Natural killer cell treated with Interleukin-12 subunit alpha and Interleukin-12 subunit beta and Interleukin-15 and Interleukin-18, amount 100 ng/mL, for 72 hours (primary cell): ENCODE measurements at regions not wholly inside any gene's neighbourhood (a gene's known extent, or its start where the extent isn't known, plus 50 kb on each side); places are given as distances from the start of the nearest gene placed in this dataset.
A peak's percentile ranks its signal among the peaks of the same experiment; 100 is the strongest.

ENCODE experiments used
- ATAC-seq, 2 donors: fragments of 150-1000 bp; cut with Tn5 transposase in 1 of 2; sonication (Bioruptor Pico), chemical (Tn5 transposase) in 1 of 2; 2 replicates each; pipeline ENCODE4 v1.10.0; 2021
- DNase-seq: peaks from one replicate; pipeline ENCODE4 v3.0.0; 2022; ENCODE audit warnings: low spot score
- H3K27ac Mint-ChIP-seq, 2 donors: 1 replicate in 1 of 2; 2 replicates in 1 of 2; pipeline ENCODE4 v1.8.0; 2022; ENCODE audit warnings: mixed read lengths in 2 of 2, mild to moderate bottlenecking in 1 of 2, moderate library complexity in 1 of 2
- H3K27me3 Mint-ChIP-seq, 2 donors: 1 replicate in 1 of 2; 2 replicates in 1 of 2; pipeline ENCODE4 v1.8.0; 2022; ENCODE audit warnings: mixed read lengths in 2 of 2
- H3K36me3 Mint-ChIP-seq: one replicate; pipeline ENCODE4 v1.8.0; 2022; ENCODE audit warnings: mixed read lengths
- H3K4me1 Mint-ChIP-seq, 2 donors: 1 replicate in 1 of 2; 2 replicates in 1 of 2; pipeline ENCODE4 v1.8.0; 2022; ENCODE audit warnings: low read depth in 2 of 2, mixed read lengths in 2 of 2, mild to moderate bottlenecking in 1 of 2
- H3K4me3 Mint-ChIP-seq: one replicate; pipeline ENCODE4 v1.8.0; 2022; ENCODE audit warnings: mixed read lengths
- H3K9me3 Mint-ChIP-seq: 2 replicates; pipeline ENCODE4 v1.8.0; 2022; ENCODE audit warnings: mixed read lengths

DNA sequence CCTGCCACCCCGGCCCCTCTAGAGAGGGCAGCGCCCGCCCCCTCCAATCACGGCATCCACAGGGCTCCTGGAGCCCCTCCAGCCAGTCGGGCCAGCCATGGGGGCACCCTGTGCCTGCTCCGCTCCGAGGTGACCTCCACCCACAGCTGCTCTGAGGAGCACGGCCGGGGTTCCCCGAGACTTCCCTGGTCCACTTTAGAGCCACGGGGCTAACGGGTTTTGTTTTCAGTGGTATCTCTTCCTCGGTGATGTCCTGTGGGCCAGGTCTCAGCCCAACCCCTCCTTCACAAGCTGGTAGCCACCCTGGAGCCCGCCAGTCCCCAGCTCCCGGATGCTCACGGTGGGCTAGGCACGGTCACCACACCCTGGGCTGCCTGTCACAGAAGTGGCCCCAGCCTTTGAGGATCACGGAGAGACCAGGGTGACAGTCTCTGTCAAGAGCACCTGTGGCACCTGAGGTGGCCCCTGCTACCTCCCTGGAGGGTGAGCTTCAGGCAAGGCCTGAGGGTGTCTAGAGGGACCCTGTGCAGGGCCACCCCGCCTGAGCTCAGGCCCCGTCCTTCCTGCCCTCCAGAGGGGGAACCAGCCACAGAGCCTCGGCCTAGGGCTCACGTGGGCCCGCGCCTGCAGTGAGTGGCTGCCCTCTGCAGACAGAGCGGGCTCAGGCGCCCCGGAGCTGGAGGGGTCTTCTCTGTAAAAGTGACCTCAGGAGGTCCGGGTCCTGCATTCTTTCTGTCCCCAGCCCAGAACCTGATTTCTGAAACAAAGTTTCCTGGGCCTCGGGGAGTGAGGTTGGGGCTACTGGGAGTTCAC, 146.0 kb upstream of the C14orf180 start:
- DNase-seq (no peak), ATAC-seq (no peak)
- Mint-ChIP-seq H3K4me3 (no peak overlapping the region), H3K27me3 (peaks cover 0 to 2% of the 10 kb centered on the region in 2 donors), H3K36me3 (no peaks in the 10 kb centered on the region), H3K27ac (no peak overlapping the region), H3K4me1 (no peaks in the 10 kb centered on the region), H3K9me3 (no peaks in the 10 kb centered on the region)

DNA sequence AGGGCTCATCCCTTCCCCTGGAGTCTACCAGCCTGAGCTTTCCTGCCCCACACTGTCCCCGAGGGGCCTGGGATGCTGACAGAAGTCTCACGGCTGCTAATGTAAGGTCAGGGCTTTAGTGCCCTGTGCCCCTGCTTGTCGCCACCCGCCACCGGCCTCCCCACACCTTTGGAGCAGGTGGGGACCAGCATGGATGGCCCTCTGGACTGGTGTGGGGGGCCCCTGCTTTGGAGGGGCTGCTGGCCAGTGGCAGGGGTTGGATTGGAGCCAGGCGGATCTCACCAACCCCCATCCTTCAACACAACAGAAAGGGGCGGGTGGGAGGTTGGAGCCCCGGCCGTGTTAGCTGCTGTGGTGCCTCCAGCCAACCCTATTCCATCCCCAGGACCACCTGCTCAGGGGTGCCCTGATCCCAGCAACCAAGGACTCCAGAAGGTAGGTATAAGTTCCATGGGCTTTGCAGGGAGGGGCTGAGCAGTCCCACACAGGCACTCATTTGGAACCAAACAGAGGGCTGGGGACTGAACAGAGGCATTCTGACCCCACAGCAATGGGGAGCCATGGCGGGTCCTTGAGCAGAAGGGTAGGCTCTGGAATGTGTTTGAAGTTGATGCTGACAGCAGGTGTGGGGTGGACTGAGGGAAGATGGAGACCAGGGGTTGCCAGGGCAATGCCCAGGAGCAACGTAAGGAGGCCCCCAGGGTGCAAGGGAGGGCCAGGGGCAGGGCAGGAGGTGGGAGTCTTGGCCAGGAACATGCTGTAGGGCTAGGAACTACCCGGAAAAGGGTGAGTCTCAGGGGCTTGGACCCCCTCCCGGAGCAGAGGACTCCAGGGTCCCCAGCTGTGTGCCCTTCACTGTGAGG, 145.1 kb upstream of the C14orf180 start:
- Mint-ChIP-seq H3K27me3 (peaks cover 0 to 2% of the 10 kb centered on the region in 2 donors), H3K27ac (no peak overlapping the region), H3K4me3 (no peak overlapping the region), H3K9me3 (no peaks in the 10 kb centered on the region), H3K36me3 (no peaks in the 10 kb centered on the region), H3K4me1 (no peaks in the 10 kb centered on the region)
- ATAC-seq, result no peak
- DNase-seq, result no peak

DNA sequence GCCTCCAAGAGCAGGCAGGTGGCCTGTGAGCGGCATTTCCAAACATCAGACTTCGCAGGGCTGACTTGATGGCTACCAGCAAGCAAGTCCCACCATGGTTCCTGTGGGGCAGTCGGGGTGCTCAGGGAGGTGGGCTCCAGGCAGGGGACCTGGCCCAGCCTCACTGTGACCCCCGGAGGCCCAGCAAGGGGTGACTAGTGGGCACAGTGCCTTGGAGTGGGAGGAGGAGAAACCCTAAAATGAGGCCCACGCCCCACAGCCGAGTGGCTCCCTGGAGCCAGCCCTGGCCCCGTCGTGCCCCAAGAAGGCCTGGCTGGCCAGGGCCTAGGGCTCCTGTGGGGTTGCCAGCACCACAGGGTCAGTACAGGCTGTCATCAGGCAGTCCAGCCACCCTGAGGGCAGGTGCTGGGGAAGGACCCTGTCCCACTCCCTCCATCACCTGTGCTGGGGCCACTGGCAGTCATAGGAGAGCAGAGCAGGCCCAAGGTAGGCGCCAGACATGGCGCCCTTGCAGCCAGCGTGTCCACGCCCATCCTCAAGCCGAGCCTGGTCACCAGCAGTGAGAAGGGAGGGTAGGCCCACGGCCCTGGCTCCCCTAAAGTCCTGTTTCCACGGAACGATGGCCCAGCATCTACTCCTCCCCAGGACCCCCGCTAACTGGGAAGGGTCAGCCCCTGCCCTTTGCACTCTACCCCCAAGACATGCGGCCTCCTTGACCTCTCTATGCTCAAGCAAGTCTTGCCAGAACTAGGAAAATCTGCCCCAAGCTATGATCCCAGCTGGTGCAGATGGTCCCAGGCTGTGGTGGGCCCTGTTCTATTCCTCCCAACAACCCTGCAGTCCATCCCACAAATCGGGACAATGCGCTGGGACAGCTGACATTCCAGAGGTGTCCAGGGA, 144.2 kb upstream of the C14orf180 start:
- Mint-ChIP-seq H3K27ac (no peak overlapping the region), H3K4me3 (no peak overlapping the region), H3K4me1 (no peaks in the 10 kb centered on the region), H3K9me3 (no peaks in the 10 kb centered on the region), H3K36me3 (no peaks in the 10 kb centered on the region), H3K27me3 (peaks cover 0 to 2% of the 10 kb centered on the region in 2 donors)
- no peak for ATAC-seq
- no peak for DNase-seq

DNA sequence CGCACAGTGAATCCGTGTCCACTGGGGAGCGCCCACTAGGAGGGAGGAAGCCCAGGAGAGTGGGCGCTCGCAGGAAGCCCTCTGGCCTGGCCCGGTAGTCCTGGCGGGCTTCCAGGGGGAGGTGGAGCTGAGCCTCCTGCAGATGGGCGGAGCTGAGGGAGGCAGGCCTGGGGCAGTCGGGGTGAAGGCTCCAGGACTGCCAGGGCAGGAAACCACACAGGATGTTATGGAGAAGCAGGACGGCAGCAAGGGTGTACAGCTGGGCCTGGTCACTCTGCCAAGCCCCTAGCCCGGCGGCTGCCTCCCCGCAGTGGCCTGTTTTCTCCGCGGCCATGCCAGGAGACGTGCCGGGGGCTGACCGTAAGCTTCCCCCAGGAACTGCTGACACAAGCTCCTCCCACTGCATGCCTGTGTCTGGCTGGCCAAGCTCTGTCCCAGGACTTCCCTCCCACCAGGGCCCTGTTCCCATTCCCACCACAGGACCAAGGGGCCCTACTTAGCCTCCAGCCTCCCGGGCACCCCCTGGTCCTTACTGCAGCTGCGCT, 143.4 kb upstream of the C14orf180 start:
- Mint-ChIP-seq H3K36me3 (no peaks in the 10 kb centered on the region), H3K27ac (no peak overlapping the region), H3K4me3 (no peak overlapping the region), H3K9me3 (no peaks in the 10 kb centered on the region), H3K4me1 (no peaks in the 10 kb centered on the region), H3K27me3 (no peaks in the 10 kb centered on the region)
- no peak for DNase-seq
- ATAC-seq, result peak in 1 of 2 donors; percentile 3

DNA sequence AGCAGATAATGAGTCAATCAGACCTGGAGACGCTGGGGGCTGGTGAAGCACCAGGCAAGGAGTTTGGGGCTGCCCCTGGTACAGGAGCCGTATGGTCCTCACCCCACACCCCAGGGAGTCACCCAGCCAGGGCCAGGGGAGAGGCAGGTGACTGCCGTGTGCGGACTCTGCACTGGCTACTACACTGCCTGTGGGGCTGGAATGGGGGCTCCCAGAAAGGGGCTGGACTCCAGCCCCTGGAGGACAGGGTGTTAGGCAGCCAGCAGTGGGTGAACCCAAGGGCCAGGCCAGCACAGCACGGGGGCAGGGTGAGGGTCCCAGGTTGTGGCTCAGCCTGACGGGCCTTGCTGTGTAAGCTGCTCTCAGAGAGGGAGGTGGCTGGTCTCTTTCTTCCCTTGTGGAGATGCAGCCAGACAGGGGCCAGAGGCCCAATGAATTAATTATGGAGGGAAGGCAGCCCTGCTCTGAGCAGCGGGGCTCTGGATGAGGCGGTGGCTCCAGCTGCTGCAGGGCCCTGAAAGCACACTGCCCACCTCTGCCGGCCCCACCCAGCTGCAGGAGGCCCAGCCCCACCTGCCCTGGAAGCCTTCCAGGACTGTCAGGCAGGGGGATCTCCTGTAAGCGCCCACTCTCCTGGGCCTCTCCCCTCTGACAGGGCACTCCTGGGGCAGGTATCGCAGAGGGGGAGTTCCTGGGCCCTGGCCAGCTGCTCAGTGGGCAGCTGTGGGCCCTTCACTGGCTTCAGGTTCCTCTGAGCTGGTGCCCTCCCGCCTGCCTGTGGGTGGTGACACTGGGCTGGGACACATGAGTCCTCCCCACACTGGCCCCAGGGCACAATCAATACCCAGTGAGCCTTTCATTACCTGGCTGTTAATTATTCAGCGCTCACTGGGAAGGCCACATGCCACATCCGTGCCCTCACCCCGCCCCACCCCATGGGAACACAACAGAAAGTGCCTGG, 142.5 kb upstream of the C14orf180 start:
- Mint-ChIP-seq H3K4me1 (no peaks in the 10 kb centered on the region), H3K27me3 (no peaks in the 10 kb centered on the region), H3K4me3 (no peak overlapping the region), H3K9me3 (no peaks in the 10 kb centered on the region), H3K27ac (no peak overlapping the region), H3K36me3 (no peaks in the 10 kb centered on the region)
- DNase-seq (no peak), ATAC-seq (no peak)

DNA sequence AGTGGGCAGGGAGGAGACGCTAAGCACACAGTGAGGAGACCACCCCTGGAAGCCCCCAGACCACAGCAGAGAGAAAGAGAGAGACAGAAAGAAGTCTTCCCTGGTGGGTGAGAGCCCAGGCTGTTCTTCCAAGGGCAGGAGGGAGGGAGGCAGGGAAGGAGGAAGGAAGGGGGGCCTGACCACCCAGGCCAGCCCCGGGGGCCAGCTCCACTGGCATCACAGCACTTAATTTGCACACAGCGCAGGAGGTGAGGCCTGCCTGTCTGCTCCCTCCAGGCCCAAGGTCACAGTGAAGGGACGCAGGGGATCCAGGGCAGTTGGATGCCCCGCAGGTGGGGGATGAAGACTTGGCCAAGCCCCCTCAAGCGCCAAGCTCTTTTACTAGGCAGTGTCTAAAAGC, 141.9 kb upstream of the C14orf180 start:
- no peaks in the 10 kb centered on the region for H3K27me3 Mint-ChIP-seq
- H3K4me3 Mint-ChIP-seq, result no peak overlapping the region
- DNase-seq, result no peak
- no peaks in the 10 kb centered on the region for H3K9me3 Mint-ChIP-seq
- no peaks in the 10 kb centered on the region for H3K4me1 Mint-ChIP-seq
- H3K27ac Mint-ChIP-seq, result no peak overlapping the region
- no peaks in the 10 kb centered on the region for H3K36me3 Mint-ChIP-seq
- ATAC-seq, result no peak

DNA sequence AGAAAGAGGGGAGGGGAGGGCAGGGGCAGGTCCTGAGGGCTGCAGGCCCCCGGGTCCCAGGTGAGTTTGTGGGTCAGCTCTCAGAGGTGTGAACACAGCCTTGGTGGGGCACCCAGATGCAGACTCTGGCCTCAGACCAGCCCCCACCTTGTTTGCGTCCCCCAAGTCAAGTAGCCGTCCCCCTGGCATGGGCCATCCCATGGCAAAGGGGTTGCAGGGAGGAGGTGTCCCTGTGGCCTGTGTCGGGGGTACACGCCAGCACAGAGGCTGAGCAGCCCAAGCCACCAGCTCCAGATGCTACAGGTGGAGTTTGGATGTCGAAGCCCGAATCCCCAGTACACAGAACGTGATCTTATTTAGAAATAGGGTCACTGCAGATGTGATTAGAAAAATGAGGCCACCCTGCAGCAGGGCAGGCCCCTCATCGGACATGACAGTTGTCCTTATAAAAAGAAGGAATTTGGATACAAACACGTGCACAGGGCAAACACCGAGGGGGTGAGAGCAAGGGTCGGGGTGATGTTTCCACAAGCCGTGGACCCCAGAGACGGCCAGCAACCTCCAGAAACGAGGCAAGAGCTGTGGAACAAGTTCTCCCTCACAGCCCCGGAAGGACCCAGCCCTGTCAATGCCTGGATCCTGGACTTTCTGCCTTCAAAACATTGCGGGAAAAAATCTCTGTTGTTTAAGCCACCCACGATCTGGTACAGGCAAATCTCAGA, 141.2 kb upstream of the C14orf180 start:
- H3K27ac Mint-ChIP-seq, result no peak overlapping the region
- H3K4me3 Mint-ChIP-seq, result no peak overlapping the region
- no peak for DNase-seq
- H3K27me3 Mint-ChIP-seq, result no peaks in the 10 kb centered on the region
- H3K36me3 Mint-ChIP-seq, result no peaks in the 10 kb centered on the region
- H3K4me1 Mint-ChIP-seq, result no peaks in the 10 kb centered on the region
- ATAC-seq, result no peak
- H3K9me3 Mint-ChIP-seq, result no peaks in the 10 kb centered on the region

DNA sequence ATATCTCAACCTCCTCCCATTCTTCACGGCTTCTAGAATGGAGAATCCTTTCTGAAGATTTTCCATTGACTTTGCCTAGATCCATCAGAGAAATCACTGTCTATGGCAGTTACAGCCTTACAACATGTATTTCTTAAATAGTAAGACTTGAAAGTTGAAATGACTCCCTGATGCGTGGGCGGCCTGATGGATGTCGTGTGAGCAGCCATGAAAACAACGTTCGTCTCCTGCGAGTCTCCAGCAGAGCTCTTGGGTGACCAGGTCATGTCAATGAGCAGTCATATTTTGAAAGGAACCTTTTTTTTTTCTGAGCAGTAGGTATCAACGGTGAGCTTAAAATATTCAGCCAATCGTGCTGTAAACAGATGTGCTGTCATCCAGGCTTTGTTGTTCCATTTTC, 139.9 kb upstream of the C14orf180 start:
- H3K27me3 Mint-ChIP-seq, result no peaks in the 10 kb centered on the region
- DNase-seq, result no peak
- peaks cover 5% of the 10 kb centered on the region in 2 donors for H3K4me1 Mint-ChIP-seq
- H3K4me3 Mint-ChIP-seq, result no peak overlapping the region
- ATAC-seq, result no peak
- no peak overlapping the region for H3K27ac Mint-ChIP-seq
- H3K36me3 Mint-ChIP-seq, result no peaks in the 10 kb centered on the region
- H3K9me3 Mint-ChIP-seq, result peaks cover 5% of the 10 kb centered on the region

DNA sequence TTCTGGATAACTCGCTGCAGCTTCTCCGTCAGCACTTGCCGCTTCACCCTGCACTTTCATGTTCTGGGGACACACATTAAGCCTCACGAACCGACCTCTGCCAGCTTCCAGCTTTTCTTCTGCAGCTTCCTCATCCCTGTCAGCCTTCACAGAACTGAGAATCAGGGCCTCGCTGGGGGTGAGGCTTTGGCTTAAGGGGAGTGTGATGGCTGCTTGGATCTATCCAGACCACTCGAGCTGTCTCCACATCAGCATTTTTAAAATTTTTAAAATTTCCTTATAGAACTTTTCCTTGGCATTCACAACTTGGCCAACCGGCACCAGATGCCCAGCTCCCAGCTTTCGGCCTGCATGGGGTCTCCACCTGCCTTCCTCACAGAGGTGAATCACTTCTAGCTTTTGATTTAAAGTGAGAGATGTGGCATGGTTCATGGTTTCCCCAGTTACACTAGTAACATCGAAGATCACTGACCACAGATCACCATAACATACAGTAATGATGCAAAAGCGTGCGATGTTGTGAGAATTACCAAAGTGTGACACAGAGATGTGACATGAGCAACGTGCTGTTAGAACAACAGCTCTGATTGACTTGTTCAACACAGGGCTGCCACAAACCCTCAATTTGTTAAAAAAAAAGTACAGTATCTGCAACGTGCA, 139.1 kb upstream of the C14orf180 start:
- H3K9me3 Mint-ChIP-seq, result peaks cover 5% of the 10 kb centered on the region
- no peak overlapping the region for H3K4me3 Mint-ChIP-seq
- peaks cover 5% of the 10 kb centered on the region in 2 donors for H3K4me1 Mint-ChIP-seq
- peaks cover 0 to 2% of the 10 kb centered on the region in 2 donors for H3K27me3 Mint-ChIP-seq
- no peak overlapping the region for H3K27ac Mint-ChIP-seq
- ATAC-seq, result no peak
- no peak for DNase-seq
- H3K36me3 Mint-ChIP-seq, result no peaks in the 10 kb centered on the region

DNA sequence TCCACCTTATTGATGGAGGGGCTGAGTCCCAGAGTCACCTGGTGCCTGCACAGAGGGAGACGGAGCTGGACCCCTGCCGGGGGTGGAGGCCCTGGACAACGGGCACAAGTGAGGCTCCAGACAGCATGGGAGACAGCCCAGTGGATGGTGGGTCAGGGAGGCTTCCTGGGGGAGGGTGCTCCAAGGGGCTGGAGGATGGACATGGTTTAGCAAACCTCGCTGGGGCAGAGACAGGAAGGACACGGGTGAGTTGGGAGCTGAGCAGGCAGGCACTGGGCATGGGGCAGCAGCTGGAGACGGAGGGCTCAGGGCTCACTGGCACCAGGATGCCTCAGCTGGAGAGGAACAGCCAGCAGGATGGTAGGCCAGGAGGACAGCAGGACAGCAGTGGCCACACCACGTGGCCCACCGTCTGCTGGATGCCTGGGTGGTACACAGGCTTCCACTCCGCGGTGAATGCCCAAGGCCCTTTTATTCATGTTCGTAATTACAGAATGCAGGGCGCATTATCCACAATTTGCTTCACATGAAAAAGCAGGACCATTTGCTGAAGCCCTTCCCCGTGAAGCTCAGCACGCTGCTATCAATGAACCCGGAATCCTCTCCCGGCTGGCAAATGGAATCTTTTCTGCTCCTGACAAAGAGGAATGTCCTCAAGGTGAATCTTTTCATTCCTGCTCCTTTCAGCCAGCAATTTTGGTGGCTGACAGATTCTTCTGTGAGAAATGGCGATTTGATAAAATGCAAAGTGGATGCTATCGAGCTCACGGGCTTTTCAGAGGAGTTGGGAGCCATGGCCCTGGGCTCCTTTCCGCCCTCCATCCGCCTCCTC, 138.1 kb upstream of the C14orf180 start:
- Mint-ChIP-seq H3K27me3 (peaks cover 3 to 6% of the 10 kb centered on the region in 2 donors), H3K36me3 (no peaks in the 10 kb centered on the region), H3K4me1 (peaks cover 5% of the 10 kb centered on the region in 2 donors), H3K27ac (no peak overlapping the region), H3K9me3 (peaks cover 5% of the 10 kb centered on the region), H3K4me3 (no peak overlapping the region)
- DNase-seq (no peak), ATAC-seq (peak in 1 of 2 donors; percentile 14)

DNA sequence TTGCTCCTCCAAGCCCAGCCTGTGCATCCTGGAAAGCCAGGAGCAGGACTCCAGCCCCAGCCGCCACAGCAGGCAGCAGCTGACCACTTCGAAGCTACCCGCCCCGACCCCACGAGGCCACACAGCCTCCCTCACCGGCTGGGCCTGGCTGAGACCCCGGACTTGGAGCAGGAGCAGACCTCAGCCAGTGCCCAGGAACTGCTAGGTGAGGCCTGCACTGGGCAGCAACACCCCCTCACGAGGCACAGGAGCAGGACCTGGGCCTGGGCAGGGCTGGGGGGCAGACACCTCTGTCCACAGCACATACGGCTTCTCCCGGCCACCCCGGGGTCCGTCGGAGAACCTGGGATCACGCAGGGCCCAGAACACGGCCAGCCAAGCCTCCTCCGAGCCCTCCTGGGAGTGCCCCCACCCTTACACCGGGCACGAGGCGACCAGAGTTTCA, 137.4 kb upstream of the C14orf180 start:
- Mint-ChIP-seq H3K36me3 (no peaks in the 10 kb centered on the region), H3K27me3 (peaks cover 8% of the 10 kb centered on the region in 2 donors), H3K4me3 (no peak overlapping the region), H3K27ac (no peak overlapping the region), H3K4me1 (peaks cover 5% of the 10 kb centered on the region in 2 donors), H3K9me3 (peaks cover 5% of the 10 kb centered on the region)
- peak in 1 of 2 donors; percentile 40 for ATAC-seq
- DNase-seq, result no peak
